Transverse colon (tissue), 4 donors: ENCODE measurements at regions not wholly inside any gene's neighbourhood (a gene's known extent, or its start where the extent isn't known, plus 50 kb on each side); places are given as distances from the start of the nearest gene placed in this dataset.

Experiments
- DNase-seq: peaks from one replicate; pipeline ENCODE4 v3.0.0-alpha.2; 2019
- H3K27ac ChIP-seq, 4 donors: fragments of 200-600 bp; sonication (generic); 2 replicates each; pipeline ENCODE4 v1.5.1; 2016 to 2018; ENCODE audit warnings: inconsistent platforms in 4 of 4
- H3K27me3 ChIP-seq: fragments of 200-600 bp; sonication (generic); 2 replicates; pipeline ENCODE4 v1.5.1; 2017; ENCODE audit warnings: inconsistent platforms
- H3K36me3 ChIP-seq, 4 donors: fragments of 200-600 bp; sonication (generic); 2 replicates each; pipeline ENCODE4 v1.5.1; 2017 to 2019; ENCODE audit warnings: inconsistent platforms in 4 of 4
- H3K4me1 ChIP-seq, 4 donors: fragments of 200-600 bp; sonication (generic); 2 replicates each; pipeline ENCODE4 v1.5.1; 2017 to 2020; ENCODE audit warnings: inconsistent platforms in 4 of 4
- H3K4me3 ChIP-seq, 4 donors: fragments of 200-600 bp; sonication (generic); 1 replicate in 1 of 4; 2 replicates in 3 of 4; pipeline versions ENCODE4 v1.5.1 to v1.6.1; 2017 to 2019; ENCODE audit warnings: inconsistent platforms in 4 of 4
- H3K9me3 ChIP-seq, 2 donors: fragments of 200-600 bp; sonication (generic); 2 replicates each; pipeline ENCODE4 v1.5.1; 2017 to 2019; ENCODE audit warnings: inconsistent platforms in 2 of 2
- CTCF ChIP-seq, 5 experiments: fragments of 200-600 bp in 3 of 5; fragments of 450-650 bp in 2 of 5; sonication (generic) in 3 of 5; IDR thresholded peaks; 1 replicate in 2 of 5; 2 replicates in 3 of 5; pipeline ENCODE4 v1.5.1; 2016 to 2017; ENCODE audit warnings: antibody characterized with exemption in 5 of 5, inconsistent platforms in 3 of 5, mild to moderate bottlenecking in 2 of 5, moderate library complexity in 1 of 5
- EP300 ChIP-seq: sonication (generic); formaldehyde crosslinking; IDR thresholded peaks from one replicate; pipeline ENCODE4 v1.6.1; 2017; ENCODE audit warnings: antibody characterized with exemption, low read depth
- POLR2A ChIP-seq: fragments of 450-650 bp; IDR thresholded peaks from one replicate; pipeline ENCODE4 v1.6.1; 2016; ENCODE audit warnings: antibody characterized with exemption, mild to moderate bottlenecking, moderate library complexity
- POLR2AphosphoS5 ChIP-seq, 3 donors: sonication (generic); formaldehyde crosslinking; IDR thresholded peaks; one replicate each; pipeline ENCODE4 v1.6.1; 2016; ENCODE audit warnings: antibody characterized with exemption in 3 of 3
- WGBS, 2 donors: methylation state at CpG; one replicate each; pipeline ENCODE4 v1.1.5; 2018; ENCODE audit warnings: low coverage in 1 of 2; 5-methylcytosine and 5-hydroxymethylcytosine counted together
- in situ Hi-C, 4 donors: fragments of 200-750 bp; cut with MboI; loops; one replicate each; pipeline versions ENCODE4 v1.15.0 to v1.15.1; 2017; ENCODE audit warnings: low sequenced_read_pairs in 3 of 4, low pct_ligation_motif_present in 1 of 4, low pct_unique_long_range_greater_than_20kb in 1 of 4
- intact Hi-C: fragments of 100-400 bp; cut with DNase I; formaldehyde crosslinking; loops from one replicate; pipeline ENCODE4 v1.15.1; 2023; ENCODE audit warnings: low total_unique reads

GRCh38 chr2:39531220-39531777 lies 94.2 kb upstream of the MAP4K3 start:
- Histone ChIP-seq H3K27me3 (no peaks in the 10 kb centered on the region), H3K36me3 (no peaks in the 10 kb centered on the region), H3K27ac (no peak overlapping the region), H3K4me1 (no peaks in the 10 kb centered on the region), H3K4me3 (no peak overlapping the region), H3K9me3 (no peaks in the 10 kb centered on the region)
- in situ Hi-C loops (no loop called here), intact Hi-C loops (no loop called here)
- WGBS, 2 donors, result 95 to 98% methylated on average over 4 to 7 of the region's 7 CpGs
- TF ChIP-seq EP300, result no peak
- TF ChIP-seq POLR2AphosphoS5 (IDR thresholded peaks at IDR 0.05), result no peak
- TF ChIP-seq POLR2A, result no peak
- TF ChIP-seq CTCF (IDR thresholded peaks at IDR 0.05), result no peak
- DNase-seq, result no peak

GRCh38 chr2:39532933-39533332 lies 95.8 kb upstream of the MAP4K3 start:
- H3K27me3 ChIP-seq, result no peaks in the 10 kb centered on the region
- intact Hi-C loops (no loop called here), in situ Hi-C loops (no loop called here)
- no peaks in the 10 kb centered on the region for H3K4me1 ChIP-seq
- TF ChIP-seq EP300, result no peak
- TF ChIP-seq POLR2A, result no peak
- TF ChIP-seq POLR2AphosphoS5 (IDR thresholded peaks at IDR 0.05), result no peak
- no peak for TF ChIP-seq CTCF (IDR thresholded peaks at IDR 0.05)
- no peak overlapping the region for H3K4me3 ChIP-seq
- H3K9me3 ChIP-seq, result no peaks in the 10 kb centered on the region
- no peaks in the 10 kb centered on the region for H3K36me3 ChIP-seq
- 92 to 100% methylated on average over 1 to 4 of the region's 4 CpGs for WGBS, 2 donors
- DNase-seq, result no peak
- no peak overlapping the region for H3K27ac ChIP-seq

- TF ChIP-seq CTCF (IDR thresholded peaks at IDR 0.05), result no peak
- TF ChIP-seq POLR2AphosphoS5 (IDR thresholded peaks at IDR 0.05), result no peak
- no peak for TF ChIP-seq EP300
- TF ChIP-seq POLR2A, result no peak
- Histone ChIP-seq H3K27me3 (no peaks in the 10 kb centered on the region), H3K9me3 (no peaks in the 10 kb centered on the region), H3K36me3 (no peaks in the 10 kb centered on the region), H3K27ac (no peak overlapping the region), H3K4me3 (no peak overlapping the region), H3K4me1 (no peaks in the 10 kb centered on the region)
- intact Hi-C loops, result no loop called here
- DNase-seq, result no peak
- in situ Hi-C loops, result no loop called here
- 75 to 82% methylated on average over 4 of the region's 4 CpGs for WGBS, 2 donors
Measured at GRCh38 chr2:39534095-39534711, 97.1 kb upstream of the MAP4K3 start.

GRCh38 chr2:39535636-39536185 lies 98.6 kb upstream of the MAP4K3 start:
- no peaks in the 10 kb centered on the region for H3K36me3 ChIP-seq
- H3K4me3 ChIP-seq, result no peak overlapping the region
- no peaks in the 10 kb centered on the region for H3K4me1 ChIP-seq
- no peak overlapping the region for H3K27ac ChIP-seq
- TF ChIP-seq EP300 (no peak), CTCF (IDR thresholded peaks at IDR 0.05) (no peak), POLR2A (no peak), POLR2AphosphoS5 (IDR thresholded peaks at IDR 0.05) (no peak)
- no peaks in the 10 kb centered on the region for H3K27me3 ChIP-seq
- intact Hi-C loops (no loop called here), in situ Hi-C loops (no loop called here)
- WGBS, 2 donors, result 87 to 90% methylated on average over 4 to 7 of the region's 7 CpGs
- DNase-seq, result no peak
- no peaks in the 10 kb centered on the region for H3K9me3 ChIP-seq
